ENCODE measurements at regions not wholly inside any gene's neighbourhood (a gene's known extent, or its start where the extent isn't known, plus 50 kb on each side); places are given as distances from the start of the nearest gene placed in this dataset.

DNA sequence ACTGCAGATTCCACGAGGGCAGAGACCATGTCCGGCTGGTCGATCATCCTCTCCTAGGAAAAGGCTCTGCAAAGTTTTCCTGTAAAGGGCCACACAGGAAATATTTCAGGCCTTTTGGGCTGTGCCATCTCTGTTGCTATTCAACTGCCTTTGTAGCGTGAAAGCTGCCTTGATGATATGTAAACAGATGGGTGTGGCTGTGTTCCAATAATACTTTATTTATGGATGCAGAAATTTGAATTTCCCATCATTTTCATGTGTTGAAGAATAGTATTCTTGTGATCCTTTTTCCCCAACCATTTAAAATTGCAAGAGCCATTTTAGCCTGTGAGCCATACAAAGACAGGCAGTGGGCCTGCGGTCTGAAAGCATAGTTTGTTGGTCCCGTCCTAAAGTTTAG, 950.7 kb upstream of the RBFOX1 start:
- no peak for DNase-seq (ENCODE audit: low read depth)

DNA sequence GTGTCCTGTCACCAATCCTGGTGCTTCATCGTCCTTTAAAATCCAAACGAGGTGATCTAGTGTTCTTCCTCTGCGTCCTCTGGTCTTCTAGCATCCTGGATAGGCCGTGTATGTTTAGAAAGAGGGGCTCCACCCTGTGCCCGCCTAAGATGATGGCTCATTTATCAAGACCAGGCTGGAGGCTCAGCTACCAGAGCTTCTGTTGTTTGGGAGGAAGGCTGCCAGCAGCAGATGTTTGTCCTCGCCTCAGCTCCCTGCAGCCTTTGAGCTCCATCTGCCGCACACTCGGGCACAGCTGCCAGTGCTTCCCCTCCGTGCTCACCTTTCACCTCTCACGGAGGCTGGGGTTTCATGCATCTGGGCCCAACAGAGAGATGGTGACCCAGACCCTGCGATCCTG, 954.7 kb upstream of the RBFOX1 start:
- DNase-seq (ENCODE audit: low read depth) = no peak

DNA sequence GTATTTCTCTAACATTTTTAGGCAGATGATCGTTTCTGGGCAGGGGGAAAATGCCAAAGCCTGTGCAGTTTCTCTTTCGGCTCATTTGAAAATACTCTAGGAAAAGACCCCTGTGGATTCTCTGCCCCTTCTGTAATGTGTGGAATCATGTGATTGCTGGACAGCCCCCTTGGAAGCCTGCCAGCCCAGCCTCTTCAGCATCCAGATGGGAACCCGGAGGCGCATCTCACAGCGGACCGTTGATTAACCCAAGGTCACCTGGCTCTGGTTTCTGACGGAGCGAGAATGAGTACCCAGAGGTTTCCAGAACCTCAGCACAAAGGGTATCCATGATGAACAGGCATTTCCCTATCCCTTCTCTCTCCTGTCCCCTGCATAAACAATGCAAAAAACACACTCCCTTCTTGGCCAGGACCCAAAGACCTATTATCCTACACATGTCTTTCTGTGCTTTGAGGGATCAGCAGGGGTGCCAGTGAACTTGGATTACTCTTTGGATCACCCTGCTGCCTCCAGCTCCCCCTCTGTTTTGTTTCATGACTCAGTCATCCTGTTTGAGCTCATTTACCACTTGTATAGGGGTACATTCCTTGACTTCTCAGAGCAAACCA, 957.1 kb upstream of the RBFOX1 start:
- DNase-seq (ENCODE audit: low read depth) = no peak

DNA sequence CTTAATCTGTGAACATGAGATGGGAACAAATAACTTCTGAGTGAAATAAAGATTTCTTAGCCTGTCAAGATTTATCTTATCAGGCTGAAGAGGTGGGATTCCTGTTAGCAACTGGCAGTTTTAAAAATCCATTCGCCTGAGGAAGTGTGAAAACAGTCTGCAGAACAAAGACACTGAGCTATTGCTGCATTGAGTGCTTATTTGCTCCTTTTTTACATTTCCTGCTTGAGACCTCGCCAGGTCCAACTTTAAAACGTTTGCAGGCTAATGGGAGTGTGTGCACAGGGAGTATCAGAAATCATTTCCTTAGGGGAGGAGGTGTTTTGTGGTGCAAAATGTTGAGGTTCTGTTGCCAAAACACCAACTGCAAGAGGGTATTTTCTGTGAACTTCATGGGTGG, 957.8 kb upstream of the RBFOX1 start:
- DNase-seq (ENCODE audit: low read depth) = no peak

DNA sequence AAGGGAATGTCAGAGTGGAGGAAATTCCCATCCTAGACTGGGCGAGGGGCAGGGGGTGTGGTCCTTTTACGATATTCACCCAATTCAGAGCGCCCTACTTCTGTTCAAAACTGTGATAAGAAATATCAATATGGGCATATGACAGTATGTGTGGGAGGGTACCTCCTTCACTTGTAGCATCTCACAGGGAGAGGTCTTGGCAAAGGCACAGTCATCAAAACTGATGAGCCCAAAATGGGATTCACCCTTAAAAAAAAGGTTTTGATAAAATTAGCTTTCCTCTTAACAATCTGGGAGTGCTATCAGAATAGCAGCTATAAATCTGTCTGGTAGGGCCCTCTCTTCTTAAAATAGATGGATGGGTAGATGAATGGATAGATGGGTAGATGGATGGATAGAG, 967.8 kb upstream of the RBFOX1 start:
- no peak for DNase-seq (ENCODE audit: low read depth)

DNA sequence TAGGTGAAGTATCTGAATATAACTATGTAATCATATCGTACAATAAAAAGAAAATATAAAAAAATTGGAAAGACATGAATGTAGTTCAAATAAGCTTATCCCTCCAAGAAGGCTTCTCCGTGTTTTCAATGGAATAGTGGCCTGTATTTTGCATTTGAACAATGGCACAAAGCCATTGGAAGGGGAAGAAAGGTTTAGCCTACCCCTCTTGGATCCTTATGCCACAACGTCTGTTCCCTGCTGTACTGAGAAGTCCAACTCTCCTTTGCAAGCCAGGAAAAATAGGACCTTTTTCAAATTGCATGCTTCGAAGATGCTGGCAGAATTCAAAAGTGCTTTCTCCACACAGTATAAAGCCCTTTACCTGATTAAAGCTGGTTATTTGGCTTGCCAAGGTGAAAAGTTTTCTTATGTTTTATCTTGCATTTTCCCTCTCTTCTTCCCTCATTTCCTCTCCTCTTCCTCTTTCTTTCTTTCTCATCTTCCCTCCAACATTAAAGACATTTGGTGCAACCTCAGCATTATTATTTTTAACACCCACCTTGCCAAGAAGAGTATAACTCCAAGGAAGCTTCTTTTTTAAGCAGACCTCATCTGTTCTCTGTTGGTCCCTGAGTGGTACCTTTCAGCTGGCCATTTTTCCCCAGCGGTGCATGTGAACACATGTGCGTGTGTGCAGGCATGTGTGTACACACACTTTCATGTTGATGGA, 968.6 kb upstream of the RBFOX1 start:
- no peak for DNase-seq (ENCODE audit: low read depth)

DNA sequence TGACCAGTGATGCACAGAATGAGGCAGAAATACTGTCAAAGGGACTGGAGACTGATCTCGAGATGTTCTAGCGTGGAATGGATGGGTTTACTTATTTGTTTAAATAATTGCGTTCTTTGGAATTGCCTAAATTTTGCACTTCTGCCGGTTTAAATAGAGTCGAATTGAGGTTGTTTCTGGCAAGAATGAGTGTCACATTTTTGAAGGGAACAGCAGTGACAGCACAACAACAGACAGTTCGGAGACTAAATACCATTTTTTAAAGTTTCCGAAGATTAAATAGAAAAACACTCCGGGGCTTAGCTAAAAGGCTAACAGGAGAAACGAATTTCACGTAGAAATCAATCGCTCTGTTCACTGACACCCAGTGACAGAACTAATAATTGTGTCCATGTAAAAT, 969.2 kb upstream of the RBFOX1 start:
- no peak for DNase-seq (ENCODE audit: low read depth)

DNA sequence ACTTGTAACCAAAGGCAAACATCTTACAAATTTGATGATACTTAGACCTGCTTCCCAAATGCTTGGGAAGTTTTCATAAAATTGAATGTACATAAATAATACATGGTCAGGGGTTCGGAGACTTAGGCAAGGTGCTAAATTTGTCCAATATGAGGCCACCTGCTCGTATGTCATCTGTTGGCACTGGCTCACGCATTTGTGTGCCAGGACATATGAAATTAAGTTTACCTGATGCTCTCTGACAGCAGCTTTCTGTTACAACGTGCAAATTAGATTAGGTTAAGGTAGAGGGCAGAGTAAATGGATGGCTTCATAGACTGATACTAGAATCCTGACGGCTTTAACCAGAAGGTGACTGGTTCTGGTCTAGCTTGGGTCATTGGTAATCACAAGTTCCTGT, 970.3 kb upstream of the RBFOX1 start:
- DNase-seq (ENCODE audit: low read depth) = no peak

DNA sequence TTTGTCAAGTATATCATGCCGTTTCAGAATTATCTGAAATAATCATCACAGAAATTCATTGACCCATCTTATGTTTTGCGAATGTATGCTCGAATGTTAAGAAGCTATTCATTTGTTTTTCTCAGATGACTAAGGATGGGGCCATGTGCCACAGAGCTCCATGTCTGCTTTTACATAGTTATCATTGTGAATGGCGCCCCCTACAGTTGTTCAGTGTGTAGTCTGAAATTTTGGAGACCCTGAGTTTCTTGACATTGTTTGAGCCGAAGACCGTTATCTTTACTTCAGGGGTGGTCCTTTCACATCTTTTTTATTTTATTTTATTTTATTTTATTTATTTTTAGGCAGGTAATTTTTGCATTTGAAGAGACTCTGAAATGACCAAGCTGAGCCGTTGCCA, 972.0 kb upstream of the RBFOX1 start:
- no peak for DNase-seq (ENCODE audit: low read depth)

DNA sequence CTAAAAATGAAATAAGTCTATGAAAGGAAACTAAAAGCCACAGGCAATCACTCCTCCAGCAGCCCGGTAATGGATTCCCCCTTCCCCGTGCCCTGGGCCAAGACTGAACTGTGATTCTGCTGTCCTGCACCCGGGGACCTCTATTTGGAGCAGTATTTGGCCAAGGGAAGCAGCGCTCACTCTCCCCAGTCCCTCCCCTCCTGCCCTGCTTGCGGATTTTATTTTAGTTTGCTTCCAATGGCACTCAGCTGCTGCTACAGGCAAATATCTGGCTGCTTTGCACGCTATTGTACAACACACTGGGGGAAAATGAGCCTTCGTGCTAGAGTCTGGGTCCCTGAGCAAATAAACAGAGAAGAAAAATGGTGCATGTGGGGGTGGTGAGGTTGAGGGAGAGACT, 975.7 kb upstream of the RBFOX1 start:
- no peak for DNase-seq (ENCODE audit: low read depth)

DNA sequence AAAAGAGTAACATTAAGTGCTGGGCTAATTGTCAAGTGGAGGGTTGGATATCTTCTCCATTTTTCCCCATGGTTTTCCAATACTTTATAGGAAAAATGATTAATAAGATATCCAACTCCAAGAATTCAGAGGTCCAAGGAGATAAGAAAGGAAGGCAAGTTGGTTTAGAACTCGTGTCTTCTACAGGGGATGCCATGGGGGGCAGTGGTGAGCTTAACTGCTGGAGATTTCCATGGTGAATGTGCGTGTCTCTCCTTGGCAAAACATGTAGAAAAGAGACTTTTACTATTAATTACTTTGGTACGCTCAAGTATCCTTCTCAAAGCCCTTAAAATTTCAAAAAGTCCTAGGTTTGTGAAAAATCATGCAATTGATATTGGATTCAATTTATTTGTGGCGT, 982.9 kb upstream of the RBFOX1 start:
- DNase-seq (ENCODE audit: low read depth) = no peak

DNA sequence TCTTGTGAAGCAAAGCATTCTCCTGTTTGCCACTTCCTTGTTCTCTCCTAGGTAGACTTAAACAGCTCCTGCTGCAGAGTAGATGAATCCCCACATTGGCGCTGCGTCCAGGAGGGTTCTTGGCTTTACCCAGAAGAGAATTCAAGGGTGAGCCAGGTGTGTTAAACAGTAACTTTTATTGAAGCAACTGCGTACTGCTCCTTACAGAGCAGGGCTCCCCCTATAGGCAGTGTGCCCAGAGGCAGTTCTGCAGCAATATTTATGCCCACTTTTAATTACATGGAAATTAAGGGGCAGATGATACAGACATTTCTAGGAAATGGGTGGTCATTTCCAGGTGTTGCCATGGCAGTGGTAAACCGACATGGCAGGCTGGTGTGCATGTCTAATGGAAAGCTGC, 987.6 kb upstream of the RBFOX1 start:
- no peak for DNase-seq (ENCODE audit: low read depth)

DNA sequence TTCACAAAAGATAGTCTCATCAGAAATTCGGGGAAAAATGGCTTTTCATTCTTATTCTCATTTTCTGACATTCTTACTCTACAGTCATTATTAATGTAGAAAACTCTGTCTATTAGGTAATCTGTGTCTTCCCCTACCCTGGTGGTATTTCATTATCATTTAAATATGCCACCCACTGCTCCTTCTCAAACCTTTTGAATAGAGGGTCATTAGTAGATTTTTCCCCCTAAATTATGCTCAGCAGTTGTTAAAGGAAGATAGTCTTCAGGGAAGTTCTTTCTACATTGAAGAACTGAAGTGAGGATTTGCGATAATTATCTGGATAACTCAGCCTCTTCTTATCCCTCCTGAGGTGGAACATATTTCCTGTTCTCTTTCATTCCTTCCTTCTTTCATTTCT, 989.5 kb upstream of the RBFOX1 start:
- no peak for DNase-seq (ENCODE audit: low read depth)

DNA sequence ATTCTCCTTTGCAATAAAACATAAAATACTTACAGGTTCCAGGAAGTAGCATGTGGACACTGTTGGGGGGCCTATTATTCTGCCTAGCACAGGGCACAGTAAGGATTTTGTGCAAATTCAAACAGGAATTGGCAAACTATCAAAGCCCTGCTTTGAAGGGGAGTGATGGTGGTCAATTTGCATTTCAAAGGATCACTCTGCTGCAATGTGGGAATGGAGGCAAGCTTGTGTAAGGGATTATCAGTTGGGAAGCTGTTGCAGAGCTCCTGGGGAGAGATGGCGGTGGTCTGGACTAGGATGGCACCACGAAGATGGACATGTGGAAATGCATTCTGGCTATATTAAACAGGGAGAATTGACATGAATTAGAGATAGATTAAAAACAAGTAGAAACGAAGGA, 990.7 kb upstream of the RBFOX1 start:
- no peak for DNase-seq (ENCODE audit: low read depth)

DNA sequence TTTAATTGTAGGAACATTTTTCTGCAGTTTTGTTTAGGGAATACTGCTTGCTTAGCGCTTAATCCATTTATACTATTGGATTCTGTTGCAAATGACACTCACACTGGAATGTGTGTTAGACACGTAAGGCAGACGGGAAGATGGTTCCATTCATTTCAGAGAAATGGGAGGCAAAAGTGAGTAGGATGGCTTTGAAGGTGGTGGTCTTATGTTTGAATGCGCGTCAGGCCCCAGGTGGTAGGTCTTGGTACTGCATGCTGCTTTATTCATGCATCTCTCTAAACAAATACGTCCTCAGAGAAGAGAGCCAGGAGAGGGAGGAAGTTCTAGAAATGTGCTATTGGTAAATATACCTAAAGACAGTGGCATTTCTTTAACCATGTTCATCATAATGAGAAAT, 997.6 kb upstream of the RBFOX1 start:
- peak; percentile 5 for DNase-seq (ENCODE audit: low read depth)

DNA sequence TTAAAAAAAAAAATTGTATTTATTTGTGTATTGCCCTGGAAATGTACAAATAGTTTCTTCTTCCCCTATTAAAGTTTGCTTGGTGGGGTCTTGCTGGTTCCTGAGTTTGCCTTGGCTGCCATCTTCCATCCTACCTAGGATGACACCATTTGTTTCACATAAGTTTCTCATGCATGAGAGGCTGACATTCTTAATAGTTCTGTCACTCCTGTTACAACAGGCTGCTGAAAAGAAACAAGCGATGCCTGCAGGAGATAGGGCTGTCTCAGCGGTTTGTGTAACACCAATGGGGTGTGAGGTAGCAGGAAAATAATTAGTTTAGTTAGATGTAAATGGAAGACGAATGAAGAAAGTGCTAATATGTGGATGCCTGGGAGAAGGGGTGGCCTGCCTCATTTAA, 1000.9 kb upstream of the RBFOX1 start:
- no peak for DNase-seq (ENCODE audit: low read depth)

DNA sequence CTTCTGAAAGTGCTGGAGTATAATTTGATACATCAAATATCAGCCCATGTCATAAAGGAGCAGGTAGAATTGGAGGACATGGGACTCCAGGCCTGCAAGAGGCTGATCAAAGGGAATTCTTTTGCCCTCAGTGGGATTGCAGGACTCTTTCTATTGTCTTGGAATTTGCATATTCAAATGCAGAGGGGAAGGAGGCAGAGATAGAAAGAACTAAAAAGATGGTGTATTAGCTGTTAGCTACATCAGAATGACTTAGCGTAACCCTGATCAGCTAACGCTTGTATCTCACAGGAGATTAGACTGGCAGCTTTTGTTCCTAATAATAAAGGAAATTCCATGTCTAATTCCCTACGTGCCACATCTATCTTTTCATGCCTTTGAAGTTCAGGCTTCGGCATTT, 1014.7 kb upstream of the RBFOX1 start:
- DNase-seq (ENCODE audit: low read depth) = no peak

DNA sequence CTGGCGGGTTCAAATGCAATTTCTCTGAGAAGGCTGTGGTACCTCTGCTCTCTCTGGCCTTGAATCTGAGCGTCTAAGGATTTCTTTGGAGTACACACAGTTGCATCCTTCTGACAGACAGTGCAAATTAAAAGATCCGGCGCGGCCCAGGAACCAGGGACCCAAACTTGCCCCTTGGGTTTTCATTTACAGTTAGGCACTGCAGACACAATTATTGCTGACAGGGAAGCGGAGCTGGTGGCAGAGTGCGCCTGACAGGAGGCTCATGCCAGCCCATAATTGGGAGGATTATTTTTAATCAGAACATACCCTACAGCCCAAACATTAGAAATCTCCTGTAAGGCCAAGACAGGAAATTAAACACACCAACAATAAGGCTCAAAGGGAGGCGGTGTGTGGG, 1023.4 kb upstream of the RBFOX1 start:
- no peak for DNase-seq (ENCODE audit: low read depth)

DNA sequence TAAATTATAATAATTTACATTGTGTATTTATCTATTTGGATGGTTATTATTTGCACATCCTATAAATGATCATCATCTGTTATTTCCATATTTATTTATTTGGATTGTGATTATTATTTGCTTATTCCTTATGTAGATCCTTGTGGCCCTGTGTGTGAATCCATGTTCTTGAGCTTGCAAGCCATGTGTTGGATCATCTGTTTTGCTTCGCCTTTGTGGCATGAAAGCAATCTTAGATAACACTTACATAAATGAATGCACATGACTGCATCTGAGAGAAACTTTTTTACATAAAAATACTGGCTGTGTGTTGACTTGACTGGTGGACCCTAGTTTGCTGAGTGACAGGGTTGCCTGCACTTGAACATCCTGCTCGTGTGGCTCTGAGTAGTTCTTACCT, 1024.5 kb upstream of the RBFOX1 start:
- DNase-seq (ENCODE audit: low read depth) = no peak

DNA sequence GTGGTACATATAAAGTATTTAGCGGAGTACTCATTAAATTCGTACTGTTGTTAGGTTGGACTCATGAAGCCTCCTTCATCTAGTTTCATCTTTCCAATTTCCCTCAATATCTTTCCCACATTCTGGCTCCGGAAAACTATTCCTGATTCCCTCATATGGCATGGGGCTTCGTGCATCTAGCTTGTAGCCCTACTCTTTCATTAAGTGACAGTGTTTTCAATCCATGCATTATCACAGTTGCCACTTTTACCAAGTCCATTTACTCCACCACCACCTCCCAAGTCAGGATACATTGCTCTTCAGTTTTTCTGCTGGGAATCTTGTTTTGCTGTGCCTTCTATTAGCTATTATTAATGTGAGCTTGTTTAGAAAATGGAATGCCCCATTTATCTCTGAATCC, 1032.1 kb upstream of the RBFOX1 start:
- no peak for DNase-seq (ENCODE audit: low read depth)

DNA sequence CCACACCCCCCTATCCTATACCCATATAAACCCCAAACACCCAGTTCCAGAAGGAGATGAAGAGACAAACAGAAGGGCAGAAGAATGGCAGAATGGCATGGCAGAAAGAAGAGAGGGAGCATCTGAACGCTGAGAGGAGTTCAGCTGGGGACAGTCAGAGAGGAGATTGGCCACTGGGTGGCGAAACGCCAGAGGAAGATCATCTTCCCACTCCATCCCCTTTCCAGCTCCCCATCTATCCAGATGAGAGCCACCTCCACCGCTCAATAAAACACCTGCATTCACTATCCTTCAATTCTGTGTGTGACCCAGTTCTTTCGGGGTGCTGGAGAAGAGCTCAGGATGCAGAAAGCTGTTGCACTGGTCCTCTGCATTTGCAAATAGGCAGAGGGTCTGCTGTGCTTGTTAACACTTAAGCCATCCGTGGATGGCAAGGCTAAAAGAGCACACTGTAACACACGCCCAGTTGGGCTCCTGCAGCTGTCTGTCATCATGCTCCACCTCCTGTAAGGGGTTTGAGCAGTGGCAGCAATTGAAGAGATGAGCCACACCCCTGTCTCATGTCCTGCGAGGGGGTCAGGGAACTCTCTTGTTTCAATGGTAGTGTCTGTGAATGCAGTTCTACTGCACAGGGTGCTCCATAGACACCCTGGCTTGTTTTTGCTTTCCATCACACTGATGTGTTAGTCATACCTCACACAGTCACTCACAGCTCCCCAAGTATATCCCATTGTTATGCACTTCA, 1034.8 kb upstream of the RBFOX1 start:
- no peak for DNase-seq (ENCODE audit: low read depth)

DNA sequence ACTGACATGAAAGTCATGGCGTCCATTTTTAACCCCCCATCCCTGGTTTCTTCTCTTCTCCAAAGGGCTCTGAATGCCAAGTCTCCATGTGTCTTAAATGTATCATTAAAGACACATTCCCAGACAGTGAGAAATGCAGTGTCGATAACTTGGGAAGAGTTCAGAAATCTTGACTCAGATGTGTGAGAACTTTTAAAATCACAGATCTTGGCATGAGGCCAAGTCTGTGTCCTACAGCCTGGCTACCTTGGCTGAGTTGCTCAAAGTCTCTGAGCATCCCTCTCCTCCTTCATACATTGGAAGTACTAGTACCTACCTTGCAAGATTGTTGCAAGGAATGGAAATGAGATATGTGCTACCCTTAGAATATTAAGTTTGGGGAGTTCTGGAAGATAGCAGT, 1046.5 kb upstream of the RBFOX1 start:
- DNase-seq (ENCODE audit: low read depth) = no peak

DNA sequence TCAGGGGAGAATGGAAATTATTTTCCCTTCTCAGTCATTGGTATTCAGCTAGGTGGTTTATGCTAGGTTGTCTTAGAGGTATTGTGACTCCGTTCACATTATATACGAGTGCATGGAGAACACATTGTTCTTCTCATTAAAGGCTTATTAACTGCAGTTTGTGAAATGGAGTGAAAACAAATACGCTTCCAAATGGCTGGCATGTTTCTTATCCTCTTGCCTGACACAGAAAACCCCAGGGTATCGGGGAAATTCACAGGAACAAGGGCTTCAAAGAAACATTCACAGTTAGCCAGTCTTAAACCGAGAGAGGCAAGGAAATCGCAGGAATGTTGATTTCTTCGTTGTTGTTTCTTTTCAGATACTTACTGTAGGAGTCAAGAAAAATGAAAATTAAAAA, 1047.9 kb upstream of the RBFOX1 start:
- no peak for DNase-seq (ENCODE audit: low read depth)

Data from Daoy (cell line).